Endometrium (tissue), 2 donors: ENCODE measurements at regions not wholly inside any gene's neighbourhood (a gene's known extent, or its start where the extent isn't known, plus 50 kb on each side); places are given as distances from the start of the nearest gene placed in this dataset.

Experiments
- FAIRE-seq: peaks from 2 replicates; lab custom pipeline; 2012; peaks lifted over from hg19 to GRCh38; lab: Jason Lieb, UNC
- donor health status: control.
- donor health status: control.

- no peak for FAIRE-seq
These were observed 1743.8 kb upstream of the PCDH7 start for GRCh38 chr4:28976369-28976768.

- no peak for FAIRE-seq
These were observed 1718.0 kb upstream of the PCDH7 start for GRCh38 chr4:29002151-29002550.

- no peak for FAIRE-seq
These were observed 1714.3 kb upstream of the PCDH7 start for GRCh38 chr4:29005838-29006237.

GRCh38 chr4:29009908-29010307 is 1710.3 kb upstream of the PCDH7 start:
- no peak for FAIRE-seq

- no peak for FAIRE-seq
These were observed 1706.8 kb upstream of the PCDH7 start for GRCh38 chr4:29013341-29013740.

- FAIRE-seq: no peak
These were observed 1705.6 kb upstream of the PCDH7 start for GRCh38 chr4:29014555-29014954.

GRCh38 chr4:29033703-29034102 is 1686.5 kb upstream of the PCDH7 start:
- no peak for FAIRE-seq

GRCh38 chr4:29037501-29037900 is 1682.7 kb upstream of the PCDH7 start:
- FAIRE-seq: peak; percentile 43

- FAIRE-seq: no peak
These were observed 1676.8 kb upstream of the PCDH7 start for GRCh38 chr4:29043411-29043810.

- no peak for FAIRE-seq
These were observed 1674.0 kb upstream of the PCDH7 start for GRCh38 chr4:29046186-29046585.

GRCh38 chr4:29046781-29047180 is 1673.4 kb upstream of the PCDH7 start:
- no peak for FAIRE-seq

GRCh38 chr4:29047341-29048041 is 1672.7 kb upstream of the PCDH7 start:
- FAIRE-seq: no peak

GRCh38 chr4:29051381-29051965 is 1668.7 kb upstream of the PCDH7 start:
- FAIRE-seq: no peak

GRCh38 chr4:29052266-29052665 is 1667.9 kb upstream of the PCDH7 start:
- no peak for FAIRE-seq

- no peak for FAIRE-seq
These were observed 1661.6 kb upstream of the PCDH7 start for GRCh38 chr4:29058531-29058930.

GRCh38 chr4:29066861-29067260 is 1653.3 kb upstream of the PCDH7 start:
- FAIRE-seq: no peak

GRCh38 chr4:29073571-29073970 is 1646.6 kb upstream of the PCDH7 start:
- no peak for FAIRE-seq

GRCh38 chr4:29075366-29075765 is 1644.8 kb upstream of the PCDH7 start:
- FAIRE-seq: no peak

- no peak for FAIRE-seq
These were observed 1640.9 kb upstream of the PCDH7 start for GRCh38 chr4:29079260-29079659.

- peak; percentile 83 for FAIRE-seq
These were observed 1638.8 kb upstream of the PCDH7 start for GRCh38 chr4:29081234-29081955.

GRCh38 chr4:29082684-29083083 is 1637.5 kb upstream of the PCDH7 start:
- no peak for FAIRE-seq

GRCh38 chr4:29085748-29086147 is 1634.4 kb upstream of the PCDH7 start:
- no peak for FAIRE-seq

GRCh38 chr4:29104694-29105093 is 1615.5 kb upstream of the PCDH7 start:
- FAIRE-seq: no peak

- no peak for FAIRE-seq
These were observed 1606.2 kb upstream of the PCDH7 start for GRCh38 chr4:29113960-29114359.
